Transverse colon (tissue), 4 donors: ENCODE measurements at regions not wholly inside any gene's neighbourhood (a gene's known extent, or its start where the extent isn't known, plus 50 kb on each side); places are given as distances from the start of the nearest gene placed in this dataset.

ENCODE experiments used
- DNase-seq: peaks from one replicate; pipeline ENCODE4 v3.0.0-alpha.2; 2019
- H3K27ac ChIP-seq, 4 donors: fragments of 200-600 bp; sonication (generic); 2 replicates each; pipeline ENCODE4 v1.5.1; 2016 to 2018; ENCODE audit warnings: inconsistent platforms in 4 of 4
- H3K27me3 ChIP-seq: fragments of 200-600 bp; sonication (generic); 2 replicates; pipeline ENCODE4 v1.5.1; 2017; ENCODE audit warnings: inconsistent platforms
- H3K36me3 ChIP-seq, 4 donors: fragments of 200-600 bp; sonication (generic); 2 replicates each; pipeline ENCODE4 v1.5.1; 2017 to 2019; ENCODE audit warnings: inconsistent platforms in 4 of 4
- H3K4me1 ChIP-seq, 4 donors: fragments of 200-600 bp; sonication (generic); 2 replicates each; pipeline ENCODE4 v1.5.1; 2017 to 2020; ENCODE audit warnings: inconsistent platforms in 4 of 4
- H3K4me3 ChIP-seq, 4 donors: fragments of 200-600 bp; sonication (generic); 1 replicate in 1 of 4; 2 replicates in 3 of 4; pipeline versions ENCODE4 v1.5.1 to v1.6.1; 2017 to 2019; ENCODE audit warnings: inconsistent platforms in 4 of 4
- H3K9me3 ChIP-seq, 2 donors: fragments of 200-600 bp; sonication (generic); 2 replicates each; pipeline ENCODE4 v1.5.1; 2017 to 2019; ENCODE audit warnings: inconsistent platforms in 2 of 2
- CTCF ChIP-seq, 5 experiments: fragments of 200-600 bp in 3 of 5; fragments of 450-650 bp in 2 of 5; sonication (generic) in 3 of 5; IDR thresholded peaks; 1 replicate in 2 of 5; 2 replicates in 3 of 5; pipeline ENCODE4 v1.5.1; 2016 to 2017; ENCODE audit warnings: antibody characterized with exemption in 5 of 5, inconsistent platforms in 3 of 5, mild to moderate bottlenecking in 2 of 5, moderate library complexity in 1 of 5
- EP300 ChIP-seq: sonication (generic); formaldehyde crosslinking; IDR thresholded peaks from one replicate; pipeline ENCODE4 v1.6.1; 2017; ENCODE audit warnings: antibody characterized with exemption, low read depth
- POLR2A ChIP-seq: fragments of 450-650 bp; IDR thresholded peaks from one replicate; pipeline ENCODE4 v1.6.1; 2016; ENCODE audit warnings: antibody characterized with exemption, mild to moderate bottlenecking, moderate library complexity
- POLR2AphosphoS5 ChIP-seq, 3 donors: sonication (generic); formaldehyde crosslinking; IDR thresholded peaks; one replicate each; pipeline ENCODE4 v1.6.1; 2016; ENCODE audit warnings: antibody characterized with exemption in 3 of 3
- WGBS, 2 donors: methylation state at CpG; one replicate each; pipeline ENCODE4 v1.1.5; 2018; ENCODE audit warnings: low coverage in 1 of 2; 5-methylcytosine and 5-hydroxymethylcytosine counted together
- in situ Hi-C, 4 donors: fragments of 200-750 bp; cut with MboI; loops; one replicate each; pipeline versions ENCODE4 v1.15.0 to v1.15.1; 2017; ENCODE audit warnings: low sequenced_read_pairs in 3 of 4, low pct_ligation_motif_present in 1 of 4, low pct_unique_long_range_greater_than_20kb in 1 of 4
- intact Hi-C: fragments of 100-400 bp; cut with DNase I; formaldehyde crosslinking; loops from one replicate; pipeline ENCODE4 v1.15.1; 2023; ENCODE audit warnings: low total_unique reads

- intact Hi-C loops, result no loop called here
- Histone ChIP-seq H3K27ac (no peak overlapping the region), H3K4me1 (no peaks in the 10 kb centered on the region), H3K9me3 (no peaks in the 10 kb centered on the region), H3K36me3 (no peaks in the 10 kb centered on the region), H3K27me3 (no peaks in the 10 kb centered on the region), H3K4me3 (no peak overlapping the region)
- no peak for TF ChIP-seq EP300
- no peak for TF ChIP-seq POLR2AphosphoS5 (IDR thresholded peaks at IDR 0.05)
- no peak for TF ChIP-seq CTCF (IDR thresholded peaks at IDR 0.05)
- no peak for TF ChIP-seq POLR2A
- DNase-seq, result no peak
- in situ Hi-C loops, result no loop called here
- WGBS, 2 donors, result 88% methylated on average over 5 of the region's 5 CpGs; no CpG with 5 or more reads in 1 of the 2 donors
Observed at GRCh38 chr14:30131581-30132097, 204.0 kb upstream of the PRKD1 start.

DNA sequence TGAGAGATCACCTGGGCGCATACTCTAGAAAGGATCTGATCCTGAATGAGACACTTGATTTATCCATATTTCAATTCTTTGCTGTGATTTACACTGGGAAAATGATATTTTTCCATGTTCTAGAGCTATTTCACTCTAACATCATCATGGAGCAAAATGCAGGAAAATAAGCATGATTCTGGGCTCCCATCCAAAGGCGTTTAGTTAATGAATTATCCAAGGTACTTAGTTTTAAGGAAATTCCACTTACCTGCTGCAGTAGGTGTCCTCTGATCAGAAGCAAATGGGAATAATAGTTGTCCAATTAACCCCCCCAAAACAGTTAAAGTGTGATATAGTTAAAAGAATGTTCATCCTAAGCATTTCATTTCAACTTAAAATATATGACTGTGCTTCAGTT, 204.5 kb upstream of the PRKD1 start:
- Histone ChIP-seq H3K4me1 (no peaks in the 10 kb centered on the region), H3K9me3 (no peaks in the 10 kb centered on the region), H3K4me3 (no peak overlapping the region), H3K27ac (no peak overlapping the region), H3K36me3 (no peaks in the 10 kb centered on the region), H3K27me3 (no peaks in the 10 kb centered on the region)
- intact Hi-C loops (no loop called here), in situ Hi-C loops (no loop called here)
- no peak for TF ChIP-seq POLR2AphosphoS5 (IDR thresholded peaks at IDR 0.05)
- no peak for TF ChIP-seq POLR2A
- TF ChIP-seq EP300, result no peak
- no peak for TF ChIP-seq CTCF (IDR thresholded peaks at IDR 0.05)
- WGBS, 2 donors, result 72 to 77% methylated on average over 2 of the region's 2 CpGs
- DNase-seq, result no peak

DNA sequence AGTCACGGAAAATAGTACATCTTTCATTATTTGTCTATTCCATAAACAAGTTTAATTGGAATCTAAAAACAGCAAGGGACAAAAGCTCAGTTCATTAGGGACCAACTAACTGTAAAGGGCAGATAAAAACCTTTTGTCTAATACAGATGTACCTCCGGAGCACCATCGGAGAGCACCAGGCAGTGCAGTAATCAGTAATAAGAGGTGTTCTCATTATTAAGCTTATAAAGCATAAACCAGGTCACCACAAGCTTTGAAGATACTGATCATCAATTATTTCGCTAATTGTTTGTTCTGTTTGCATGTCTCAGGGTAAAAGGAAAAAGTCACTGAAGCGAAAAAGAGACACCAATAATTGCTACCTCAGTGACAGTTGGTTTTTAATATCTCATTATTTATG, 207.3 kb upstream of the PRKD1 start:
- Histone ChIP-seq H3K27me3 (no peaks in the 10 kb centered on the region), H3K27ac (no peak overlapping the region), H3K36me3 (no peaks in the 10 kb centered on the region), H3K4me1 (no peaks in the 10 kb centered on the region), H3K9me3 (no peaks in the 10 kb centered on the region), H3K4me3 (no peak overlapping the region)
- intact Hi-C loops (no loop called here), in situ Hi-C loops (no loop called here)
- 85 to 93% methylated on average over 5 of the region's 5 CpGs for WGBS, 2 donors
- DNase-seq, result no peak
- TF ChIP-seq POLR2AphosphoS5 (IDR thresholded peaks at IDR 0.05) (no peak), EP300 (no peak), POLR2A (no peak), CTCF (IDR thresholded peaks at IDR 0.05) (no peak)

- Histone ChIP-seq H3K27ac (no peak overlapping the region), H3K4me3 (no peak overlapping the region), H3K27me3 (no peaks in the 10 kb centered on the region), H3K4me1 (no peaks in the 10 kb centered on the region), H3K36me3 (no peaks in the 10 kb centered on the region), H3K9me3 (no peaks in the 10 kb centered on the region)
- intact Hi-C loops, result no loop called here
- DNase-seq, result no peak
- TF ChIP-seq POLR2A (no peak), POLR2AphosphoS5 (IDR thresholded peaks at IDR 0.05) (no peak), CTCF (IDR thresholded peaks at IDR 0.05) (no peak), EP300 (no peak)
- in situ Hi-C loops, result no loop called here
- WGBS, 2 donors, result 33 to 52% methylated on average over 1 of the region's 1 CpG
Observed at GRCh38 chr14:30138567-30138966, 210.9 kb upstream of the PRKD1 start.
